Glomerular visceral epithelial cell (primary cell): ENCODE measurements at regions not wholly inside any gene's neighbourhood (a gene's known extent, or its start where the extent isn't known, plus 50 kb on each side); places are given as distances from the start of the nearest gene placed in this dataset.

ENCODE experiments used
- DNase-seq: peaks from one replicate; pipeline ENCODE4 v3.0.0-alpha.2; 2016; ENCODE audit errors: extremely low spot score

DNA sequence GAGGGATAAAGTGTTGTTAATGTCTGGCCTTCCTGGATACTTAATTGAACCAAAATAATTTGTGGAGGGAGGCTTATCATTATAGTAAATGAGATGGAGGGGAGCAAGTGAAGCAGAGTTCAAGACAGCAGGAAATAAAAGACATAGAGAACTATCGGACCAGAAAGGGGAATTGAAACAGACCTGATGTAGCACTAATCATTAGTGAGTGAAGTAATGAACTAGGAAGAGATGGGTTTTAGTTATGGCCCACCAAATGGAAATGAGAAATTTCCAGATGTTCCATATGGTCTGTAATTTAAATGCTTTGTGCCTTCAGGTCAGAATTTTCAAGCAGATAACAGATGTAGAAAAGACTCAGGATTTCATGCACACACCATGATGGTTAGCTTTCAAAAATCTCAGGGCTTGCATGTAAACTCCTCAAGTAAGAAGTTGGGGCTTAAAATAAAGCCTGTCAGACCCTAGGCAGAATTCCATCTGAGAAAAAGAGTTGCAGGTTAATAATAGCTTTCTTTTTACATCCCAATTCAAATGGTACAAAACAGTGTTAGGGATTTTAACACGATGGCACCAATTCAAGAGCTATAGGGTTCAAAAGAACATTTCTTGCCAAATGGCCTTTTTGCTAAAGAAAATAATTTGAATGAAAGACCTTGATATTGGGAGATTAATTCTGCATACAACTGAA is 355.8 kb downstream of the FSCB start:
- no peak for DNase-seq

DNA sequence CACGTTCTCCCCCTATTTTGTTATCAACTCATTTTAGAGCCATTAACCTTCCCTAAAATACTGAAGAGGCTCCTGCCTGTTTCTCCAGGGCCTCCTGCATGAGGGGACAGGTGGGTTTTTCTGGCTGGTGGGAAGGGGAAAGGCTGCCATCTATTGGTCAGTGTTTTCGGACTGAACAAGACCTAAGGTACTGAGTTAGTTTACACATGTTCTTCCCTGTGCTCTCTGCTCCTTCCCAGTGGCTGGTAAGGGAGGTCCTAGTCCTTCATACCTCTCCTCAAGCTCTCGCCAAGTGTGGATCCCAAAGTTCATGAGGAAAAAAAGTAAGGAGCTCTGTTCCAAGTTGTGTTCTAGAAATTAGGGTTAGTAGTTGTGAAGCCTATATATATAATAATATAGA is 357.5 kb downstream of the FSCB start:
- DNase-seq: peak; percentile 48

DNA sequence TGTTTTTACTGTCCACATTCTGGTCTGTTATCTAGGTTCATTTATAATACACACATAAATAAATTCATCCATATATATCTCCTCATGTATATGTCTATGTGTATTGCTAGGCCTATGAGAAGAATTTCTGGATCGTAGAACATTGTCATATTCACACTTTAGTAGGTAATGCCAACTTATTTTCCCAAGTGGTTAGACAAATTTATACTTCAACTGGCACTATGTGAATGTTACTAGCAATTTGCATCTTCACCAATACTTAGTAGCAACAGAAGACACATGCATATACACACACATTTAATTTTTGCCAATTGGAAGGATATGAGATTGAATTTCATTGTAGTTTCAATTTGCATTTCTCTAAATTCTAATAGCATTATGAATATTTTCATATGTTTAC is 365.1 kb downstream of the FSCB start:
- DNase-seq: no peak

DNA sequence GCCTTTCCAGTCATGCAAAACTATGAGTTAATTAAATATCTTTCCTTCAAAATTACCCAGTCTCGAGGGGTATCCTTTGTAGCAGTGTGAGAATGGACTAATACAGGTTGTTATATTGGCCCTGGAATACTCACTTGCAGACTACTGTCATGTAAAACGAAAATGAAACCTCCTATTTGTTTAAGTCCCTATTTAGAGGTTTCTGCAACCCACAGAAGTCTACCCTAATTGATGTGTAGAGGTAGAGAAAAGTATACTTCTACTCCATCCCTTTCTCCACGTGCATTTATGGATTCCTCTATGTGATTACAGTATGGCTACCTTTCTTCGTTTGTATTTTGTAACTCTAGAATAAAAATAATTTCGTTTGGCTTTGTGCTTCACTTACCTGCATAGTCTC is 371.1 kb downstream of the FSCB start:
- DNase-seq: no peak

DNA sequence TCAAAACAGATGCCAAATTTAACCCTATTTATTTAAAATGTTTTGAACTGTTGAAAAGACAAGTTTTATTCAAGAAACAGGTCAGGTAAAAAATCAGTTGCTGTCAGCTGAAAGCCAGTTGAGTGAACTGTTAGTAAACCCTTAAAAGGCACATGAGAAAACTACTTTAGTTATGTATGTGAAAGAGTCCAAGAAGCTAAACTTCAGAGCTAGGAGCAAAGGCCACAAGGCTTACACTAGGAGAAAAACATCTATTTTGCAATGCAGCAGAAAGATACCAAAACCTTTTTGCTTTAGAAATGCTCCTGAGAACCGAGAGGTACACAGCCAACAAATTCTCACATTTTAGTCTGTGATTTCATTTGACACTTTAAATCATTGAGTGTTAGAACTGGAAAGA is 375.2 kb downstream of the FSCB start:
- no peak for DNase-seq

- DNase-seq: no peak
Measured at GRCh38 chr14:44113769-44114730, 393.0 kb downstream of the FSCB start.

DNA sequence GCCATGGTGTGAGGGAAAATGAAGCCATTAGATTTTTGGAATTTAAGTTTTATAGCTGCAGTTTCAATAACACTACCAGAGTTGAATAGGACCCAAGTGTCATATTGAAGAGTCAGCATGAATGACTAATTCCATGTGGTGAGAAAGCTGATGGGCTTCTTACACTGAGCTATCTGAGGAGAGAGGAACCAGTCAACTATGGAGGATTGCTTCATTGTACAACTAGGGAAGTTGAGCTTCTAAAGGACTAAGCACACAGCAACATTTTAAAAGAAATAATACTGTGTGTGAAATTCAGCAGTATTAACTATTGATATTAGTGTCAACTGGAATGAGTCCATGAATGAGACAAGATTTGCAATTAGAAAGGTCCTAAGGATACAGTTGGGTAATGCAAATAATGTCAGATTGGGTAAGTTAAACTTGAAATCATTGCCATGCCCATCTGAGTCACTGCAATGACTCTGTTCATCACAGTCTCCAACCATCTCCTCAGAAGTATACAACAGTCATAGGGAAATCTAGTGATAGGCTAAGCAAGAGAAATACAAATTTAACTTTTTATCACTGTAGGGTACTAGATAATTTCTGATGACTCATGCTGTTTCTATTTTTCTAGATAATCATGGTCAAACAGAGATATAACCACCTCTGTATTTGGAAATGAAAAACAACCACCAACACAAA is 394.2 kb downstream of the FSCB start:
- DNase-seq: peak; percentile 28

- no peak for DNase-seq
Measured at GRCh38 chr14:44109036-44109435, 398.0 kb downstream of the FSCB start.

DNA sequence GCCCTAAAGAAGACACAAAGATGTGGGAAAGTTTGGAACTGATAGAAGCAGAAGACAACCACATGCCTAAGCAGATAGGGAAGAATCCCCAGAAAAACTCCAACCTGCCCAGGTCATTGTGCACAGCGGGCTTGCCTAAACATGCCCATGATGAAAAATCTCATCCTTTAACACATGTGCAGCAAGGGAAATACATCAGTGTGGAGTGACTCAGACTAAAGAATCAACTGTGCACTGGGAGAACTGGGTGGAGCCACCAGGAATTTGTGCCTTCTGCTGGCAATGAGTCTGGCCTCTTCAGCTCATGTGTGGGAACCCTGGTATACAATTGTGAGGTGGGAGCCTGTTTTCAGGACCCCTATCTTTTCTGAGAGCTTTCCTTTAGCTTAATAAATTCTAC is 398.5 kb downstream of the FSCB start:
- DNase-seq: peak; percentile 22

- DNase-seq: no peak
Measured at GRCh38 chr14:44107156-44107555, 399.9 kb downstream of the FSCB start.

DNA sequence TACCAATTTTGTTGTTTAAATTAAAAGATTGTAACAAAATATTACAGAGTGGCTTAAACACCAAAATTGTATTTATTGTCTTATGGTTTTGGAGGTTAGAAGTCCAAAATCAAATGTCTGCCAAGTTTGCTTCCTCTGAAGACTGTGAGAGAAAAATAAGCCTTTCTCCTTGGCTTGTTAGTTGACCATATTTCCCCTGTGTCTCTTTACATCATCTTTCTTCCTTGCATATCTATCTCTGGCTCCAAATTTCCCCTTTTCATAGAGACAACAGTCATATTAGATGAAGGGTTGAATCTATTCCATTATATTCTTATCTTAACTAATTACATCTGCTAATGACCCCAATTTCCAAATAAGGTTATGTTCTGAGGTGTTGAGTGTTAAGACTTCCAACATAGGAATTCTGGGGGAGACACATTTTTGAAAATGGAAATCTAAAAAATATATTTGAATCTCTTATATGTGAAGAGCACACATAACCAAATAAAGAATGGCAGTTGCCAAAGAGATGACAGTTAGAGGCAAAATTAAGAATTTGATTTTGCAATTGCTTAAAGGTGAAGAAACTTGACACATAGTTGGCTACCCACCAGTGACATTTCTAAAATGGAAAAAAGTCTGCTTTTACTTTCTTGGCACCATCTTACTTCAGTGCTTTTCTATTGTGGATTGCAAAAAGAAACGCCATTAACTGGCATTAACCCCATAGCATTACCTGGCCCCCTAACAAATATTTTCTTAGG is 407.2 kb downstream of the FSCB start:
- no peak for DNase-seq

DNA sequence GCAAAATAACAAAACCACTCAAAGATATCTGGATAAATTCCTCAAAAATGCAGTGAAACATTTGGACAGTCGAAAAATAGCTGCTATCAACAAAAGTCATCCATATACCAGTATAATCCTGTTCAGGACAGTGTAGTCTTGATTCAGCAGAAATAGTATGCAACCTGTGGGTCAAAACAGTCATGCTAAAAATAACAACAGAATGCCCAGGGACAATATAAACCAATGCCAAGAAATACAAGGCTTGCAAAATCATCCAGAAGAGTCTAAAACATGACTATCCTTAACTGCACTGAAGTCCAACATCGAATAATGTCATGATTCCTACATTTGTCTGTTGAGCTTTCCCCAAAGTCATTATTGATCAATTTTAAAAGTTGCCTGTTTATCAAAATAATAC is 425.9 kb downstream of the FSCB start:
- DNase-seq: no peak

DNA sequence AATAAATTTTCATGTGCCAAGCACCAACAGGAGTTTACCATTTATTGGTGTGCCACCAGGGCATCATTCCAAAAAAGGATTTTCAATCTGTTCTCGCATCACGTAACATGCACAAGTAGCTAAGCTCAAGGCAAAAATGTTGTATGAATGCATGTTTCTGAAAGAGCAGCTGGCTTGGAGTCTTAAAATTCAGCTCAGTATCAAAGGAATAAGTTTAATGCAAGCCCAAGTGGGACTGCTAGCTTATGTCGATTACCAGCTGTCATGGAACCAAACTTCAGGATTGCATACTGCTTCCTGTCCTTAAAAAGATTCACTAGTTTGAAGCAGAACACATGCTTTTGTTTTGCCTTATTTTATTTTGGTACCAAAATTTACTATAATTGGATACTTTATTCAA is 437.0 kb downstream of the FSCB start:
- DNase-seq: no peak

DNA sequence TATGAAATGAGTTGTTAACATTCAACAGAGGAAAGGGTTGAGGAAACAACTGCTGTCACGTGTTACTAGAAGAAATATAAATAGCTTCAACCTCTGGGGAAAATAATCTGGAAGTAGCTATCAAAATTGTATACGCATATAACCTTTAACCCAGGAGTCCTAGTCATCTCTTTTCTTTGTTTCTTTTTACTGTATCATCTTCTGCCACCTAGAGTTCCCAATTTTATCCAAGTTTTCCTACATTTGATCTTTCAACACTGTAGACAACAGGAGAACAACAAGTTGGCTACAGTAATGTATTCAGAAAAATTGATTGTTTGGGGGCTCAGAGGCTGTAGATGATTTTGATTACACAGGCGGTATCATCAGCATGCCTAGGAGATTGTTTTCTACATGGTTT is 453.7 kb downstream of the FSCB start:
- no peak for DNase-seq

DNA sequence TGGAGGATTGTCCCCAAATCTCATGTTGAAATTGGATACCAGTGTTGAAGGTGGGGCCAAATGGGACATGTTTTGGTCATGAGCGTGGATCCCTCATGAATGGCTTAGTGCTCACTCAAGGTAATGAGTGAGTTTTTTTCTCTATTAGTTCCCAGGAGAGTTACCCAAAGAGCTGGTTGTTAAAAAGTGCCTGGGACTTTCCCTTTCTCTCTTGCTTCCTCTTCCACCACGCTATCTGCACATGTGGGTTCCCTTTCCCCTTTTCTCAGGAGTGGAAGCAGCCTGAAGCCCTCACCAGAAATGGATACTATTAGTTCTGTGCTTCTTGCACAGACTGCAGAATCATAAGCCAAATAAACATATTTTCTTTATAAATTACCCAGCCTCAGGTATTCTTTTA is 465.4 kb downstream of the FSCB start:
- DNase-seq: no peak

DNA sequence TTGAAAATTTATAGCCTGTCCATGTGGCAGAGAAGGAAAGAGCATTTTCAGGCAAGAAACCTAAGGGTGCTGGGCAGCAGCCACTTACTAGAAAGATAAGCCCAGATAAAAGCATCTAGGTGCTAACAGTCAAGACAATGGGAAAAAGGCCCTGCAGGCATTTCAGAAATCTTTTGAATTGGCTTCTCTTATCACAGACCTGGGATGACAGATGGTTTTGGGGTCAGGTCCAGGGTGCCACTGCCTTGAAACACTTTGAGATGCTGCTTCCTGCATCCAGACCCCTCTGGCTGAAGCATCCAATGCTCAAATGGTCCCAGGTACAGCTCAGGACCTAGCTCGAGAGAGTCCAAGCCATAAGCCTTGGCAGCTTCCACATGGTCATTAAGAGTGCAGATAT is 466.5 kb downstream of the FSCB start:
- DNase-seq: no peak

DNA sequence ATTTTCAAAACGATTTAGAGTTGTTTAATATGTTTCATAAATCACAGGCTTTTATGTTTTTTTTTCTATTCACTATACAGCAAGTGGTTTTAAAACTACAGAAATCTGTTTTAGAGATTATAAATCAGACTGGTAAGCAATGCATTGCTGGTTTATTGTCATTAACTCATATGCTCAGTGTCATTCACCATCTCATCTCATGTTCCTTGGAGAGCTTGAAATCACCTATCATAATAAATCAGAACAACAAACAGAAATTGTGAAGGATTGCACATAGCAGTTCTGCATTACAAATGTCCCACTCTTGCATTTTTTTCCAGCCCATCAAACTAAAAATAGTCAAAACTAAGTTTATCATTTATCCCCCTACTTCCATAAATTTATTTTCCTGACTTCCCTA is 470.8 kb downstream of the FSCB start:
- DNase-seq: no peak

DNA sequence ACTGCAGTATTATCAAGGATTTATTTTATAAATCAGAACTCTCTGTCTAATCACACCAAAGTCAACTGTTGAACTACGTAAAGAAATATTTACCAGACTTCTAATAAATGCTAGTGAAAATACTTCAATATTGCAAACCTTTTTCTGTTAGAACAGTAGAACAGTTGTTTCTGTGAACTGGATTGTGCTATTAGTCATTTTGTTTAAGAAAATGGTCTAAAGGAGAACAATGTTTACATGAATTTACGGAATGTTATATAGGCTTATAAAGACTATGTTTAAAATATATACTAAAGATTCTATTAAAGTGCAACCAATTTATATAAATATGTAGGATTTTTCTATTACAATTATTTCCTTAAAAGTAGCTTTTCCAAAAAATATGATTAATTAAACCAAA is 471.4 kb downstream of the FSCB start:
- DNase-seq: no peak

- DNase-seq: no peak
Measured at GRCh38 chr14:44030831-44031383, 476.2 kb downstream of the FSCB start.

- no peak for DNase-seq
Measured at GRCh38 chr14:44029933-44030332, 477.1 kb downstream of the FSCB start.

DNA sequence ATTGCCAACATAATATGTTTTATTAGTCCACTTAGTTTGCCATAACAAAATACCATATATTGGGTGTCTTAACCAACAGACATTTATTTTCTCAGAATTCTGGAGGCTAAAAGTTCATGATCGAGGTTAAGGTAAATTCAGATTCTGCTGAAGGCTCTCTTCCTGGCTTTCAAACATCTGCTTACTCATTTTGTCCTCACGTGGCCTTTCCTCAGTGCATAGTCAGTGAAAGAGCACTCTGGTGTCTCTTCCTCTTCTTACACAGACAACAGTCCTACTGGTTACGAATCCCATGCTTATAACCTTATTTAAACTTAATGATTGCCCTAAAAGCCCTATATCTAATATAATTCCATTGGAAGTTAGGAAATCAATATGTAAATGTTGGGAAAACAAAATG is 479.7 kb downstream of the FSCB start:
- no peak for DNase-seq

DNA sequence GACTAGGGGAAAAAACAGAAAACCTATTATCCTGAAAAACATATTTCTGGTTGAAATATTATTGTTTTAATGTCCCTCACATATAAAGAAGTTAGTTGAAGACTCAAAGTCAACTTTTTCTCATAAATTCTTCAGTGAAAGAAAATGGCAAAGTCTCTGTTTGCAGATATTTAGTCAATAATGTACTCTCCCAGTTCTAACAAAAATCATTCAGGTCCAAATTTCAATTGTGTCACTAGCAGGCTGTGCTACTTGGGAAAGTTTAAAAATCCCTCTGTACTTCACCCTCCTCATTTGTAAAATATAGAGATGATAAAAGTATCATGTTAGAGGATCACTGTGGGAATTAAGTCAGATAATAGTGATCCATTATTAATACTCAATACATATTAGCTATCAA is 496.5 kb downstream of the FSCB start:
- no peak for DNase-seq
